SK-N-SH (cell line): ENCODE measurements at regions not wholly inside any gene's neighbourhood (a gene's known extent, or its start where the extent isn't known, plus 50 kb on each side); places are given as distances from the start of the nearest gene placed in this dataset.

ENCODE experiments used
- CTCF ChIA-PET: fragments of 300-600, 350-600 bp; formaldehyde crosslinking; extraction: SDS; loops from one replicate; lab custom pipeline; 2021; lab: Yijun Ruan, JAX
- POLR2A ChIA-PET: fragments of 350-600 bp; sonication (Branson Sonifier 250); formaldehyde crosslinking; extraction: SDS; loops from one replicate; lab custom pipeline; 2020; ENCODE audit warnings: antibody characterized with exemption, inconsistent platforms; lab: Yijun Ruan, JAX
- DNase-seq: peaks from one replicate; pipeline ENCODE4 v3.0.0; 2012
- H2AFZ ChIP-seq: fragments of 200-600 bp; sonication (generic); 2 replicates; pipeline ENCODE4 v1.8.1; 2016; ENCODE audit warnings: antibody characterized with exemption, mild to moderate bottlenecking, low read depth
- H3F3A ChIP-seq: fragments of 200-600 bp; sonication (generic); replicated peaks from 2 replicates; pipeline ENCODE3; 2016; ENCODE audit warnings: antibody characterized with exemption, mild to moderate bottlenecking; ENCODE audit not compliant: insufficient read depth
- H3K27ac ChIP-seq, 2 experiments: fragments of 200-500 bp in 1 of 2; fragments of 200-600 bp in 1 of 2; sonication (Bioruptor generic) in 1 of 2; sonication (generic), shearing (Covaris generic) in 1 of 2; 2 replicates each; pipeline versions ENCODE4 v1.5.1 to v1.6.1; 2014 to 2016; ENCODE audit warnings: low read depth in 2 of 2, inconsistent platforms in 1 of 2, low read length in 1 of 2, mild to moderate bottlenecking in 1 of 2, mixed read lengths in 1 of 2
- H3K27me3 ChIP-seq: fragments of 200-600 bp; sonication (generic), shearing (Covaris generic); 2 replicates; pipeline ENCODE4 v1.6.1; 2016; ENCODE audit warnings: mixed run types; ENCODE audit not compliant: insufficient read depth
- H3K36me3 ChIP-seq, 2 experiments: fragments of 200-500 bp in 1 of 2; fragments of 200-600 bp in 1 of 2; sonication (Bioruptor generic) in 1 of 2; sonication (generic) in 1 of 2; replicated peaks in 1 of 2; 2 replicates each; pipeline versions ENCODE3 to v1.5.1; 2014 to 2016; ENCODE audit warnings: low read length in 1 of 2, mild to moderate bottlenecking in 1 of 2; ENCODE audit not compliant: insufficient read depth in 2 of 2, control insufficient read depth in 1 of 2
- H3K4me1 ChIP-seq, 2 experiments: fragments of 200-500 bp in 1 of 2; fragments of 200-600 bp in 1 of 2; sonication (Bioruptor generic) in 1 of 2; sonication (generic), shearing (Covaris generic) in 1 of 2; 2 replicates each; pipeline versions ENCODE4 v1.5.1 to v1.6.1; 2014 to 2016; ENCODE audit warnings: low read depth in 1 of 2, low read length in 1 of 2, mixed run types in 1 of 2; ENCODE audit not compliant: insufficient read depth in 2 of 2, control insufficient read depth in 1 of 2
- H3K4me2 ChIP-seq: fragments of 200-600 bp; sonication (generic), shearing (Covaris generic); 2 replicates; pipeline ENCODE4 v1.6.1; 2017; ENCODE audit warnings: mixed run types
- H3K4me3 ChIP-seq, 2 experiments: fragments of 200-500 bp in 1 of 2; fragments of 200-600 bp in 1 of 2; sonication (Bioruptor generic) in 1 of 2; sonication (generic), shearing (Covaris generic) in 1 of 2; 2 replicates each; pipeline versions ENCODE4 v1.5.1 to v1.8.1; 2014 to 2016; ENCODE audit warnings: low read depth in 2 of 2, inconsistent platforms in 1 of 2, low read length in 1 of 2, mild to moderate bottlenecking in 1 of 2, mixed read lengths in 1 of 2, moderate library complexity in 1 of 2
- H3K79me2 ChIP-seq: fragments of 200-600 bp; sonication (generic); 2 replicates; pipeline ENCODE4 v1.8.1; 2017; ENCODE audit warnings: mild to moderate bottlenecking; ENCODE audit not compliant: insufficient read depth
- H3K9ac ChIP-seq: fragments of 200-600 bp; sonication (generic); 2 replicates; pipeline ENCODE4 v1.6.1; 2017; ENCODE audit warnings: mixed run types
- H3K9me2 ChIP-seq: fragments of 200-600 bp; sonication (generic); 2 replicates; pipeline ENCODE4 v1.6.1; 2017; ENCODE audit warnings: mixed run types
- H3K9me3 ChIP-seq: fragments of 200-600 bp; sonication (generic); 2 replicates; pipeline ENCODE4 v1.6.1; 2017; ENCODE audit warnings: mixed run types, mild to moderate bottlenecking, moderate library complexity
- H4K20me1 ChIP-seq: fragments of 200-600 bp; sonication (generic); 2 replicates; pipeline ENCODE4 v1.6.1; 2017; ENCODE audit warnings: mild to moderate bottlenecking, mixed run types; ENCODE audit not compliant: insufficient read depth
- CTCF ChIP-seq: fragments of 200-600 bp; sonication (generic); IDR thresholded peaks from 2 replicates; pipeline ENCODE4 v1.6.1; 2017; ENCODE audit warnings: antibody characterized with exemption, mild to moderate bottlenecking, moderate library complexity
- ELF1 ChIP-seq: IDR thresholded peaks from 2 replicates; pipeline ENCODE4 v1.4.0; 2012
- EP300 ChIP-seq, 2 experiments: IDR thresholded peaks; 2 replicates each; pipeline versions ENCODE4 v1.4.0 to v1.6.1; 2012; ENCODE audit warnings: borderline replicate concordance in 1 of 2, low read depth in 1 of 2, low read length in 1 of 2
- EZH2phosphoT487 ChIP-seq: fragments of 200-600 bp; sonication (generic); IDR thresholded peaks from 2 replicates; pipeline ENCODE4 v1.6.1; 2017; ENCODE audit warnings: low read depth, mixed run types, mild to moderate bottlenecking, antibody characterized with exemption, moderate library complexity, borderline replicate concordance
- FOXJ3 ChIP-seq: sonication (generic); formaldehyde crosslinking; IDR thresholded peaks from 2 replicates; pipeline ENCODE4 v1.5.1; 2020; ENCODE audit warnings: mild to moderate bottlenecking, missing genetic modification reagents
- FOXM1 ChIP-seq: IDR thresholded peaks from 2 replicates; pipeline ENCODE4 v1.4.0; 2012; ENCODE audit warnings: low read depth, mild to moderate bottlenecking
- GABPA ChIP-seq: IDR thresholded peaks from 2 replicates; pipeline ENCODE4 v1.4.0; 2012; ENCODE audit warnings: low read depth, mild to moderate bottlenecking
- IRF3 ChIP-seq: fragments of 150-350 bp; IDR thresholded peaks from 2 replicates; pipeline ENCODE4 v1.6.1; 2016; ENCODE audit warnings: mild to moderate bottlenecking, low read depth, low read length
- NRF1 ChIP-seq: IDR thresholded peaks from 2 replicates; pipeline ENCODE4 v1.6.1; 2012; ENCODE audit warnings: low read depth, mild to moderate bottlenecking, low read length
- PBX3 ChIP-seq: IDR thresholded peaks from 2 replicates; pipeline ENCODE4; 2012
- TCF12 ChIP-seq: IDR thresholded peaks from 2 replicates; pipeline ENCODE4 v1.4.0; 2012
- TEAD4 ChIP-seq: IDR thresholded peaks from 2 replicates; pipeline ENCODE4 v1.4.0; 2012; ENCODE audit warnings: mild to moderate bottlenecking, borderline replicate concordance; ENCODE audit not compliant: insufficient read depth
- USF1 ChIP-seq: IDR thresholded peaks from 2 replicates; pipeline ENCODE4 v1.4.0; 2012; ENCODE audit warnings: low read depth, borderline replicate concordance
- YY1 ChIP-seq: IDR thresholded peaks from 2 replicates; pipeline ENCODE4 v1.4.0; 2012; ENCODE audit warnings: low read depth, mild to moderate bottlenecking
- WGBS: methylation state at CpG from one replicate; pipeline ENCODE4 v1.1.6; 2017; ENCODE audit warnings: low lambda C conversion rate; 5-methylcytosine and 5-hydroxymethylcytosine counted together

GRCh38 chr7:156432018-156432417 lies 208.6 kb upstream of the RNF32 start:
- H3K4me1 ChIP-seq = no peaks in the 10 kb centered on the region
- H3K9me2 ChIP-seq = no peaks in the 10 kb centered on the region
- 9% methylated on average over 11 of the region's 11 CpGs for WGBS
- no peak overlapping the region for H2AFZ ChIP-seq
- H3K9me3 ChIP-seq = no peaks in the 10 kb centered on the region
- no peak overlapping the region for H3K4me3 ChIP-seq
- H3K9ac ChIP-seq = no peak overlapping the region
- DNase-seq = no peak
- H3K36me3 ChIP-seq = no peaks in the 10 kb centered on the region
- POLR2A ChIA-PET = no interaction called here
- no peaks in the 10 kb centered on the region for H3F3A ChIP-seq
- H3K27ac ChIP-seq = no peak overlapping the region
- CTCF ChIA-PET = interaction anchor here (0.9 to 2.3 kb wide), 4 partner anchors 11 to 71 kb away, joined by 3 to 8 read pairs (median 4); no protein-coding TSS in a partner anchor
- TF ChIP-seq EP300 (IDR thresholded peaks at IDR 0.05; ENCODE audit: borderline replicate concordance in 1 of 2, low read depth in 1 of 2, low read length in 1 of 2) = no peak
- no peak for TF ChIP-seq FOXJ3 (CRISPR knock-in tag)
- TF ChIP-seq PBX3 = no peak
- TF ChIP-seq EZH2phosphoT487 = no peak
- TF ChIP-seq USF1 = no peak
- no peak for TF ChIP-seq NRF1
- TF ChIP-seq IRF3 = no peak
- no peak for TF ChIP-seq YY1
- TF ChIP-seq ELF1 = no peak
- TF ChIP-seq CTCF = no peak
- no peak overlapping the region for H3K4me2 ChIP-seq
- H3K79me2 ChIP-seq = no peaks in the 10 kb centered on the region
- no peaks in the 10 kb centered on the region for H4K20me1 ChIP-seq
- no peaks in the 10 kb centered on the region; the same call in 1 of the 2 replicates for H3K27me3 ChIP-seq

- H3K27me3 ChIP-seq = no peaks in the 10 kb centered on the region; the same call in 1 of the 2 replicates
- WGBS = 5% methylated on average over 7 of the region's 7 CpGs
- no peak overlapping the region for H3K27ac ChIP-seq
- H2AFZ ChIP-seq = no peak overlapping the region
- H3K79me2 ChIP-seq = no peaks in the 10 kb centered on the region
- H3K9ac ChIP-seq = no peak overlapping the region
- H4K20me1 ChIP-seq = no peaks in the 10 kb centered on the region
- H3K9me2 ChIP-seq = no peaks in the 10 kb centered on the region
- CTCF ChIA-PET = interaction anchor here (0.8 to 2.3 kb wide), 2 partner anchors 13 to 14 kb away, joined by 3 to 8 read pairs; no protein-coding TSS in a partner anchor
- H3K36me3 ChIP-seq = no peaks in the 10 kb centered on the region
- H3K4me1 ChIP-seq = no peaks in the 10 kb centered on the region
- H3K4me2 ChIP-seq = no peak overlapping the region
- no peaks in the 10 kb centered on the region for H3K9me3 ChIP-seq
- H3K4me3 ChIP-seq = no peak overlapping the region
- TF ChIP-seq TEAD4 = no peak
- no peak for TF ChIP-seq PBX3
- TF ChIP-seq TCF12 = no peak
- no peak for TF ChIP-seq GABPA
- no peak for TF ChIP-seq FOXM1
- DNase-seq = no peak
- no peaks in the 10 kb centered on the region for H3F3A ChIP-seq
- POLR2A ChIA-PET = no interaction called here
Observed at GRCh38 chr7:156430109-156430508, 210.5 kb upstream of the RNF32 start.
